H1 (cell line): ENCODE measurements at regions not wholly inside any gene's neighbourhood (a gene's known extent, or its start where the extent isn't known, plus 50 kb on each side); places are given as distances from the start of the nearest gene placed in this dataset.
A peak's percentile ranks its signal among the peaks of the same experiment; 100 is the strongest.

Source experiments
- CTCF ChIA-PET: fragments of 300-600 bp; sonication (Branson Sonifier 250); formaldehyde crosslinking; loops from one replicate; lab custom pipeline; 2021; ENCODE audit not compliant: partially characterized antibody; lab: Charles Lee
- POLR2A ChIA-PET: fragments of 300-600 bp; sonication (Branson Sonifier 250); formaldehyde crosslinking; loops from one replicate; lab custom pipeline; 2021; ENCODE audit warnings: inconsistent platforms; ENCODE audit not compliant: partially characterized antibody; lab: Charles Lee
- DNase-seq, 2 experiments: peaks; one replicate each; pipeline versions ENCODE4 v3.0.0 to v3.0.0-alpha.2; 2010 to 2022; ENCODE audit warnings: low spot score in 2 of 2, low read depth in 1 of 2, mixed read lengths in 1 of 2
- FAIRE-seq: peaks from 2 replicates; lab custom pipeline; 2011; peaks lifted over from hg19 to GRCh38; lab: Jason Lieb, UNC
- H2AFZ ChIP-seq: 2 replicates; pipeline ENCODE4 v1.8.1; 2012; ENCODE audit warnings: low read length, inconsistent platforms
- H2AK5ac ChIP-seq: 2 replicates; pipeline ENCODE4 v1.6.1; 2013; ENCODE audit warnings: low read depth, low read length
- H2BK120ac ChIP-seq: replicated peaks from 2 replicates; pipeline ENCODE3; 2013; ENCODE audit warnings: low read depth, low read length, inconsistent platforms
- H2BK12ac ChIP-seq: 2 replicates; pipeline ENCODE4 v1.6.1; 2013; ENCODE audit warnings: low read depth, low read length
- H2BK15ac ChIP-seq: 2 replicates; pipeline ENCODE4 v1.6.1; 2013; ENCODE audit warnings: low read length
- H2BK20ac ChIP-seq: 2 replicates; pipeline ENCODE4 v1.6.1; 2013; ENCODE audit warnings: low read length
- H2BK5ac ChIP-seq: 2 replicates; pipeline ENCODE4 v1.6.1; 2013; ENCODE audit warnings: low read depth, low read length
- H3K14ac ChIP-seq: 2 replicates; pipeline ENCODE4 v1.6.1; 2013; ENCODE audit warnings: inconsistent platforms; ENCODE audit not compliant: insufficient read length
- H3K18ac ChIP-seq: 2 replicates; pipeline ENCODE4 v1.6.1; 2013; ENCODE audit warnings: low read length; ENCODE audit errors: extremely low read depth
- H3K23ac ChIP-seq: 2 replicates; pipeline ENCODE4 v1.6.1; 2013; ENCODE audit warnings: inconsistent platforms; ENCODE audit not compliant: insufficient read length
- H3K23me2 ChIP-seq: 2 replicates; pipeline ENCODE4 v1.6.1; 2013; ENCODE audit warnings: low read depth, low read length
- H3K27ac ChIP-seq: 2 replicates; pipeline ENCODE4 v1.6.1; 2011; ENCODE audit warnings: low read depth, low read length, inconsistent platforms
- H3K27me3 ChIP-seq, 4 experiments: replicated peaks in 1 of 4; 1 replicate in 1 of 4; 2 replicates in 3 of 4; pipeline versions ENCODE4 v1.6.1 to v1.8.1; 2011 to 2013; ENCODE audit warnings: low read length in 3 of 4, mild to moderate bottlenecking in 3 of 4, inconsistent platforms in 2 of 4, mixed read lengths in 2 of 4, moderate library complexity in 1 of 4; ENCODE audit not compliant: control insufficient read depth in 3 of 4, insufficient read depth in 3 of 4; ENCODE audit errors: extremely low read depth in 1 of 4
- H3K36me3 ChIP-seq, 4 experiments: 2 replicates each; pipeline versions ENCODE4 v1.6.1 to v1.8.1; 2011 to 2013; ENCODE audit warnings: mild to moderate bottlenecking in 4 of 4, low read length in 3 of 4, moderate library complexity in 2 of 4, control low read depth in 1 of 4, inconsistent platforms in 1 of 4; ENCODE audit not compliant: insufficient read depth in 4 of 4, control insufficient read depth in 2 of 4
- H3K4ac ChIP-seq: replicated peaks from 2 replicates; pipeline ENCODE3; 2013; ENCODE audit warnings: low read length, low read depth, mixed read lengths, inconsistent platforms; ENCODE audit not compliant: insufficient read length
- H3K4me1 ChIP-seq, 4 experiments: replicated peaks in 1 of 4; 1 replicate in 1 of 4; 2 replicates in 3 of 4; pipeline versions ENCODE4 v1.6.1 to v1.8.1; 2011 to 2013; ENCODE audit warnings: low read length in 3 of 4, inconsistent platforms in 2 of 4, mixed read lengths in 1 of 4; ENCODE audit not compliant: insufficient read depth in 4 of 4, control insufficient read depth in 3 of 4
- H3K4me2 ChIP-seq, 2 experiments: 2 replicates each; pipeline versions ENCODE4 v1.6.1 to v1.8.1; 2011 to 2013; ENCODE audit warnings: low read depth in 2 of 2, low read length in 2 of 2, control low read depth in 1 of 2, inconsistent platforms in 1 of 2, mild to moderate bottlenecking in 1 of 2; ENCODE audit not compliant: insufficient read depth in 1 of 2
- H3K4me3 ChIP-seq, 4 experiments: fragments of 200-600, 300-600 bp in 1 of 4; sonication (generic), shearing (Covaris generic), sonication (Bioruptor Twin) in 1 of 4; 2 replicates each; pipeline versions ENCODE4 v1.5.1 to v1.8.1; 2011 to 2016; ENCODE audit warnings: low read length in 4 of 4, low read depth in 3 of 4, control low read depth in 2 of 4, inconsistent platforms in 2 of 4, mild to moderate bottlenecking in 2 of 4, mixed read lengths in 1 of 4, moderate library complexity in 1 of 4; ENCODE audit not compliant: insufficient read depth in 2 of 4; ENCODE audit errors: extremely low read depth in 1 of 4
- H3K56ac ChIP-seq: replicated peaks from 2 replicates; pipeline ENCODE3; 2013; ENCODE audit warnings: low read depth, mild to moderate bottlenecking, mixed read lengths, low read length, inconsistent platforms; ENCODE audit not compliant: insufficient read length
- H3K79me1 ChIP-seq: 2 replicates; pipeline ENCODE4 v1.6.1; 2013; ENCODE audit warnings: low read depth, low read length, control low read depth
- H3K79me2 ChIP-seq, 2 experiments: 2 replicates each; pipeline versions ENCODE4 v1.6.1 to v1.8.1; 2012 to 2013; ENCODE audit warnings: low read length in 2 of 2, mild to moderate bottlenecking in 2 of 2, inconsistent platforms in 1 of 2; ENCODE audit not compliant: insufficient read depth in 2 of 2, control insufficient read depth in 1 of 2
- H3K9ac ChIP-seq, 4 experiments: replicated peaks in 1 of 4; 1 replicate in 1 of 4; 2 replicates in 3 of 4; pipeline versions ENCODE4 v1.6.1 to v1.8.1; 2011 to 2013; ENCODE audit warnings: low read depth in 3 of 4, low read length in 3 of 4, control low read depth in 2 of 4, mild to moderate bottlenecking in 2 of 4, moderate library complexity in 2 of 4, inconsistent platforms in 1 of 4; ENCODE audit errors: extremely low read depth in 1 of 4
- H3K9me3 ChIP-seq, 2 experiments: 2 replicates each; pipeline versions ENCODE4 v1.6.1 to v1.8.1; 2012 to 2013; ENCODE audit warnings: mild to moderate bottlenecking in 2 of 2, moderate library complexity in 2 of 2, control low read depth in 1 of 2, inconsistent platforms in 1 of 2, low read depth in 1 of 2, low read length in 1 of 2, mixed read lengths in 1 of 2; ENCODE audit not compliant: insufficient read depth in 2 of 2
- H4K20me1 ChIP-seq, 2 experiments: replicated peaks in 1 of 2; 2 replicates each; pipeline versions ENCODE3 to v1.8.1; 2011 to 2013; ENCODE audit warnings: inconsistent platforms in 2 of 2, low read length in 2 of 2, mild to moderate bottlenecking in 1 of 2; ENCODE audit not compliant: insufficient read depth in 2 of 2, control insufficient read depth in 1 of 2
- H4K5ac ChIP-seq: 2 replicates; pipeline ENCODE4 v1.6.1; 2013; ENCODE audit warnings: low read length, low read depth, mixed read lengths, inconsistent platforms; ENCODE audit not compliant: insufficient read length
- H4K8ac ChIP-seq: 2 replicates; pipeline ENCODE4 v1.8.0; 2013; ENCODE audit warnings: mild to moderate bottlenecking, moderate library complexity, low read length, inconsistent platforms; ENCODE audit not compliant: insufficient read depth; ENCODE audit errors: extremely low read depth
- H4K91ac ChIP-seq: replicated peaks from 2 replicates; pipeline ENCODE3; 2013; ENCODE audit warnings: low read length, mixed read lengths, inconsistent platforms; ENCODE audit not compliant: insufficient read length
- ATF3 ChIP-seq: IDR thresholded peaks from 2 replicates; pipeline ENCODE4 v1.6.1; 2011; ENCODE audit warnings: low read depth, mild to moderate bottlenecking, low read length; ENCODE audit not compliant: insufficient read depth
- CREB1 ChIP-seq: IDR thresholded peaks from 2 replicates; pipeline ENCODE4 v1.6.1; 2012; ENCODE audit warnings: inconsistent platforms
- CTCF ChIP-seq, 3 experiments: IDR thresholded peaks; 1 replicate in 2 of 3; 2 replicates in 1 of 3; pipeline versions ENCODE4 v1.5.1 to v1.6.1; 2011; ENCODE audit warnings: low read length in 3 of 3, mild to moderate bottlenecking in 3 of 3, inconsistent platforms in 2 of 3, low read depth in 1 of 3, moderate library complexity in 1 of 3; ENCODE audit not compliant: insufficient read depth in 1 of 3; ENCODE audit errors: control extremely low read depth in 1 of 3
- EGR1 ChIP-seq: IDR thresholded peaks from 2 replicates; pipeline ENCODE4 v1.6.1; 2011; ENCODE audit warnings: low read depth, low read length, borderline replicate concordance
- FOSL1 ChIP-seq: IDR thresholded peaks from 2 replicates; pipeline ENCODE4 v1.6.1; 2011; ENCODE audit warnings: mild to moderate bottlenecking, low read depth, low read length, moderate library complexity; ENCODE audit not compliant: insufficient read depth
- POLR2A ChIP-seq, 2 experiments: IDR thresholded peaks; 1 replicate in 1 of 2; 2 replicates in 1 of 2; pipeline ENCODE4 v1.6.1; 2011; ENCODE audit warnings: low read depth in 2 of 2, low read length in 2 of 2, mild to moderate bottlenecking in 2 of 2; ENCODE audit errors: control extremely low read depth in 1 of 2
- RAD21 ChIP-seq, 2 experiments: IDR thresholded peaks in 1 of 2; conservative IDR thresholded peaks in 1 of 2; 2 replicates each; pipeline ENCODE4 v1.6.1; 2011; ENCODE audit warnings: low read depth in 2 of 2, low read length in 2 of 2, improper control_type of control experiment in 1 of 2, inconsistent platforms in 1 of 2, mild to moderate bottlenecking in 1 of 2, moderate library complexity in 1 of 2
- SIX5 ChIP-seq: IDR thresholded peaks from 2 replicates; pipeline ENCODE4 v1.6.1; 2011; ENCODE audit warnings: mild to moderate bottlenecking, low read depth, low read length
- ZNF274 ChIP-seq: IDR thresholded peaks from 2 replicates; pipeline ENCODE4 v1.7.0; 2012; ENCODE audit warnings: low read length, borderline replicate concordance; ENCODE audit errors: extremely low read depth
- WGBS, 2 experiments: shearing (Covaris generic) in 1 of 2; methylation state at CpG; one replicate each; pipeline versions ENCODE4 v1.1.6 to v1.1.7; 2013 to 2015; ENCODE audit warnings: low lambda C conversion rate in 2 of 2, mixed read lengths in 2 of 2, inconsistent platforms in 1 of 2, low coverage in 1 of 2, missing lambda C conversion rate in 1 of 2; ENCODE audit not compliant: insufficient replicate concordance in 2 of 2, insufficient coverage in 1 of 2, insufficient read length in 1 of 2; ENCODE audit errors: extremely low coverage in 1 of 2, missing lambda C conversion rate in 1 of 2; 5-methylcytosine and 5-hydroxymethylcytosine counted together

- no peak overlapping the region; the same call in 1 of the 2 replicates for H3K18ac ChIP-seq
- no peak overlapping the region for H2BK120ac ChIP-seq
- no peak overlapping the region for H3K27ac ChIP-seq
- no peak overlapping the region for H3K4me3 ChIP-seq
- no peak overlapping the region for H2AFZ ChIP-seq
- H4K20me1 ChIP-seq: no peaks in the 10 kb centered on the region
- no peak overlapping the region for H3K9ac ChIP-seq
- H3K79me1 ChIP-seq: no peaks in the 10 kb centered on the region
- peaks cover 2% of the 10 kb centered on the region; the same call in 1 of the 2 replicates for H3K23me2 ChIP-seq
- H2BK5ac ChIP-seq: no peak overlapping the region
- no peaks in the 10 kb centered on the region for H3K9me3 ChIP-seq
- ChIA-PET POLR2A (interaction anchor here (0.7 kb wide), 1 partner anchor 9 kb away, joined by 4 read pairs; no protein-coding TSS in a partner anchor), CTCF (interaction anchor here (1.0 to 1.6 kb wide), 4 partner anchors 8 to 198 kb away, joined by 3 to 4 read pairs (median 3); no protein-coding TSS in a partner anchor)
- no peaks in the 10 kb centered on the region for H3K79me2 ChIP-seq
- H2BK20ac ChIP-seq: no peak overlapping the region
- no peak overlapping the region for H4K5ac ChIP-seq
- H3K4me1 ChIP-seq: peaks cover 0 to 5% (median 3%) of the 10 kb centered on the region in 4 experiments; a peak in 5 of 7 replicates
- no peak overlapping the region for H4K91ac ChIP-seq
- H2BK12ac ChIP-seq: no peak overlapping the region
- H2AK5ac ChIP-seq: no peak overlapping the region
- no peaks in the 10 kb centered on the region; a peak in 1 of 7 replicates for H3K27me3 ChIP-seq
- DNase-seq: no peak
- no peak overlapping the region for H3K4me2 ChIP-seq
- FAIRE-seq: no peak
- H2BK15ac ChIP-seq: 0 out of 2 replicates have a peak overlapping the region, but pooled peaks have one; percentile 61
- no peaks in the 10 kb centered on the region for H3K36me3 ChIP-seq
- 91% methylated on average over 27 of the region's 27 CpGs; no CpG with 5 or more reads in 1 of the 2 experiments for WGBS, 2 experiments
- H3K23ac ChIP-seq: no peak overlapping the region
- no peak overlapping the region for H3K4ac ChIP-seq
- H3K14ac ChIP-seq: no peak overlapping the region
- no peak overlapping the region for H3K56ac ChIP-seq
- no peak overlapping the region for H4K8ac ChIP-seq
- TF ChIP-seq SIX5: no peak
- no peak for TF ChIP-seq EGR1
- no peak for TF ChIP-seq RAD21 (IDR thresholded peaks at IDR 0.05 in 1 of 2, conservative IDR thresholded peaks at IDR 0.05 in 1 of 2; ENCODE audit: low read depth in 2 of 2, low read length in 2 of 2)
- no peak for TF ChIP-seq CREB1
- TF ChIP-seq FOSL1: no peak
- TF ChIP-seq ATF3: no peak
- no peak for TF ChIP-seq ZNF274
- TF ChIP-seq CTCF (IDR thresholded peaks at IDR 0.05; ENCODE audit: control extremely low read depth in 1 of 3, insufficient read depth in 1 of 3, low read depth in 1 of 3, low read length in 3 of 3): no peak
- no peak for TF ChIP-seq POLR2A (IDR thresholded peaks at IDR 0.05; ENCODE audit: control extremely low read depth in 1 of 2, low read depth in 2 of 2, low read length in 2 of 2)
Measured at GRCh38 chr1:5708346-5709245, 283.6 kb downstream of the NPHP4 start.
